ENCODE measurements at regions not wholly inside any gene's neighbourhood (a gene's known extent, or its start where the extent isn't known, plus 50 kb on each side); places are given as distances from the start of the nearest gene placed in this dataset.

DNA sequence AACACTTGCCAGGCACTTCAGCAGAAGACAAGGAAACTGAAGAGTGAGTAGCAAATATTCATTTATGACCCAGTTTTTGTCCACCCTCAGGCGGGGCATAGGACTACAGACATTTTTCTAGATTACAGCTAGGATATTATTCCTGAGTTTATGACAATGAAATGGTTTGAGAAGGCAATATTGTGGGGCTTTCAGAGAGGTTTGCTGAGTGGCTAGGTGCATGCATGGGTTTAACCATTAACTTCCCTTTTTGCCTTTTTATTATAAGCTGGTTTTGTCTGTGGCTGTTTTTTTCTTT is 104.0 kb upstream of the BCAT1 start:
- no peak for TF ChIP-seq POLR2A (IDR thresholded peaks at IDR 0.05)
- TF ChIP-seq, protein P1, sequence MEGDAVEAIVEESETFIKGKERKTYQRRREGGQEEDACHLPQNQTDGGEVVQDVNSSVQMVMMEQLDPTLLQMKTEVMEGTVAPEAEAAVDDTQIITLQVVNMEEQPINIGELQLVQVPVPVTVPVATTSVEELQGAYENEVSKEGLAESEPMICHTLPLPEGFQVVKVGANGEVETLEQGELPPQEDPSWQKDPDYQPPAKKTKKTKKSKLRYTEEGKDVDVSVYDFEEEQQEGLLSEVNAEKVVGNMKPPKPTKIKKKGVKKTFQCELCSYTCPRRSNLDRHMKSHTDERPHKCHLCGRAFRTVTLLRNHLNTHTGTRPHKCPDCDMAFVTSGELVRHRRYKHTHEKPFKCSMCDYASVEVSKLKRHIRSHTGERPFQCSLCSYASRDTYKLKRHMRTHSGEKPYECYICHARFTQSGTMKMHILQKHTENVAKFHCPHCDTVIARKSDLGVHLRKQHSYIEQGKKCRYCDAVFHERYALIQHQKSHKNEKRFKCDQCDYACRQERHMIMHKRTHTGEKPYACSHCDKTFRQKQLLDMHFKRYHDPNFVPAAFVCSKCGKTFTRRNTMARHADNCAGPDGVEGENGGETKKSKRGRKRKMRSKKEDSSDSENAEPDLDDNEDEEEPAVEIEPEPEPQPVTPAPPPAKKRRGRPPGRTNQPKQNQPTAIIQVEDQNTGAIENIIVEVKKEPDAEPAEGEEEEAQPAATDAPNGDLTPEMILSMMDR (IDR thresholded peaks at IDR 0.05) = no peak
